ENCODE measurements at regions not wholly inside any gene's neighbourhood (a gene's known extent, or its start where the extent isn't known, plus 50 kb on each side); places are given as distances from the start of the nearest gene placed in this dataset.

GRCh38 chr16:52869243-52869642 is 183.5 kb downstream of the CHD9NB start:
- DNase-seq (ENCODE audit: low read depth, low spot score): no peak
- no peak for TF ChIP-seq CTCF (IDR thresholded peaks at IDR 0.05; ENCODE audit: insufficient read depth, low read length, missing control alignments)
- CTCF ChIA-PET: no interaction called here
- H3K4me3 ChIP-seq (ENCODE audit: low read depth, low read length): no peak overlapping the region
- POLR2A ChIA-PET: no interaction called here

DNA sequence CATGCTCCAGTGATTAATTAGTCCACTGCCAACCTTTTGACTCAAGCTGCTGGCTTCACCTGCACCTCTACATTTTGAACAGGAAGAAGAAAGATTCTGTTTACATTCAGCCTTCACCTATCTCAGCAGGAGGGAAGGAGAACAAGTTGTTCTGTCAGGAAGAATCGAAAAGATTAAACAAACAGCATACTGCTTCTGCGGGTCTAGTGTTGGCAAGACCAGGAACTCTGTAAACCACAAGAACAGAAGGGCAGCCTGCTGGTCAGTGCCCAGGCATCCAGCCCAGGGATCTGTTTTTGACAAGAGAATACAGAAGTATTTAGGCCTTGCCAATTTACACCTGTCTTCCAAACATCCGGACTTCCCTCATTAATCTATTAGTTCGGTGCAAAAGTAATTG is 189.7 kb downstream of the CHD9NB start:
- DNase-seq (ENCODE audit: low read depth, low spot score): no peak
- POLR2A ChIA-PET: no interaction called here
- H3K4me3 ChIP-seq (ENCODE audit: low read depth, low read length): no peak overlapping the region
- CTCF ChIA-PET: no interaction called here
- TF ChIP-seq CTCF (IDR thresholded peaks at IDR 0.05; ENCODE audit: insufficient read depth, low read length, missing control alignments): no peak

- no peak for DNase-seq (ENCODE audit: low read depth, low spot score)
- H3K4me3 ChIP-seq (ENCODE audit: low read depth, low read length): no peak overlapping the region
- ChIA-PET POLR2A (no interaction called here), CTCF (no interaction called here)
- no peak for TF ChIP-seq CTCF (IDR thresholded peaks at IDR 0.05; ENCODE audit: insufficient read depth, low read length, missing control alignments)
Measured at GRCh38 chr16:52861614-52862022, 191.1 kb downstream of the CHD9NB start.

DNA sequence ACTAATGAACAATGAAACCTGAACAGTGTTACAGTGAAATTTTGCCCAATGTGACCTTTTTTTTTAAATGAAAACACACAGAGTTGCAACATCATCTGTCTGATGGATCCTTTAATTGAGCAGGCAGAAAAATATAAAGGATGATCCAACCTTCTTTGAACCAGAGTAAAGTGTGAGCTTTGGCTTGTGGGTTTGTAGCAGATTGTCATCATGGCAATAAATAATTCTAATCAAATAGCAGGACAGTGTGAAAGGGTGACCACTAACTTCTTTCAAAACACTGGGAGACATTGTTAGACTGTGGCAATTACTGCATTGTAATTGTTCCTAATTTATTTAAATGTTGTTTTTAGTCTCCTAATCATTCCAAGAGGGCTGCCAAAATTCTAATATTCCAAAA is 197.2 kb downstream of the CHD9NB start:
- DNase-seq (ENCODE audit: low read depth, low spot score): no peak
- no peak for TF ChIP-seq CTCF (IDR thresholded peaks at IDR 0.05; ENCODE audit: insufficient read depth, low read length, missing control alignments)
- ChIA-PET CTCF (no interaction called here), POLR2A (no interaction called here)
- H3K4me3 ChIP-seq (ENCODE audit: low read depth, low read length): no peak overlapping the region

GRCh38 chr16:52852978-52853377 is 199.7 kb downstream of the CHD9NB start:
- no peak for DNase-seq (ENCODE audit: low read depth, low spot score)
- no peak for TF ChIP-seq CTCF (IDR thresholded peaks at IDR 0.05; ENCODE audit: insufficient read depth, low read length, missing control alignments)
- ChIA-PET CTCF (no interaction called here), POLR2A (no interaction called here)
- no peak overlapping the region for H3K4me3 ChIP-seq (ENCODE audit: low read depth, low read length)

DNA sequence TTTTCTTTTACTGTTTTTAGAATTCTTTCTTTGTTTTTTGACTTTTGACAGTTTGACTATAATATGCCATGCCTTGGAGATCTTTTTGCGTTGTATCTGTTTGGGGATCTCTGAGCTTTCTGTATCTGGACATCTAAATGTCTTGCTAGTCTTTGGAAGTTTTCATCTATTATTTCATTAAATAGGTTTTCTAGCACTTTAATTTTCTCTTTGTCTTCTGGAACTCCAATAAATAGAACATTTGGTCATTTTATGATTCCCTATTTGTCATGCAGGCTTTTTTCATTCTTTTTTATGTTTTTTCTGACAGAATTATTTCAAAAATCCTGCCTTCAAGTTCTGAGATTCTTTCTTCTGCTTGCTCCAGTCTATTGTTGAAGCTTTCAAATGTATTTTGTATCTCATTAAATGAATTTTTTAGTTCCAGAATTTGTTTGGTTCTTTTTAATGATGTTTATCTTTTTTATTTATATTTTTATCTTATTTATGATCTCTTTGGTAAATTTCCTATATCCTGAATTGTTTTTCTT is 201.4 kb downstream of the CHD9NB start:
- POLR2A ChIA-PET: no interaction called here
- no peak for TF ChIP-seq CTCF (IDR thresholded peaks at IDR 0.05; ENCODE audit: insufficient read depth, low read length, missing control alignments)
- CTCF ChIA-PET: no interaction called here
- DNase-seq (ENCODE audit: low read depth, low spot score): no peak
- no peak overlapping the region for H3K4me3 ChIP-seq (ENCODE audit: low read depth, low read length)
